WI38 (cell line): ENCODE measurements at regions not wholly inside any gene's neighbourhood (a gene's known extent, or its start where the extent isn't known, plus 50 kb on each side); places are given as distances from the start of the nearest gene placed in this dataset.
"Not testable (repeated sequence)": the region's sequence is repeated elsewhere in the genome, so short reads cannot be mapped to it uniquely, and the experiment has no call there.

Experiments used
- H3K4me3 ChIP-seq: 2 replicates; pipeline ENCODE4 v1.5.1; 2011; ENCODE audit warnings: low read depth, mild to moderate bottlenecking, control low read depth, low read length
- TF ChIP-seq, protein P1 (sequence below): IDR thresholded peaks from 2 replicates; pipeline ENCODE4 v1.5.1; 2012; ENCODE audit warnings: low read depth, mild to moderate bottlenecking, control low read depth, low read length

DNA sequence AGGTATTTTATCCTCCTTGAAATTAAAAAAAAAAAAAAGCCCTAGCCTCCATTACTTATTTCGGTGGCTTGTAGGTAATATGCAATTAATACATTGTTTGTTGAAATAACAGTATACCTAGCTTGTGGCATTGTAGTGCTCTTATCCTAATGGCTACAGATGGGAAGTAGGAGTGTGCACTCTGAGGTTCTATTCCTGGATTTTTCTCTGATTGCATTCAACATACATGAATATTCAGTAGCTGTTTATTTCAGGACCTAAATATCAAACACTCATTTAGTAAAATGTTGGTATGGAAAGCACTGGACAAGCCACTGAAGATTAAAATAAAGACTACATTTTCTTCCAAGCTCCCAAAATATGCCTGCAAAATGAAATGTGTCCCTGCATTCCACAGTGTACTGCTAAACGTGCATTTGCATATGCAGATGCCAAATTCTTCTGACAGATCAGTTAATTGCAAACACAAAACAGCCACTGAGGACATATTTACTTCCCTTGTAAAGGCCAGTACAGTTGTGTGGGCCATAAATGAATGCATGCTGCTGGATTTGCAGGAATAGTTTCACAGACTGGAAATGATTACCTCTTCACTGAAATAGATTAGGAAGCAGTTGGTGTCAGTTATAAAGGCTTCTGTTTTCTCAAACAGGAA is 826.1 kb downstream of the PRELID2 start:
- H3K4me3 ChIP-seq, result no peak overlapping the region
- TF ChIP-seq, protein P1, sequence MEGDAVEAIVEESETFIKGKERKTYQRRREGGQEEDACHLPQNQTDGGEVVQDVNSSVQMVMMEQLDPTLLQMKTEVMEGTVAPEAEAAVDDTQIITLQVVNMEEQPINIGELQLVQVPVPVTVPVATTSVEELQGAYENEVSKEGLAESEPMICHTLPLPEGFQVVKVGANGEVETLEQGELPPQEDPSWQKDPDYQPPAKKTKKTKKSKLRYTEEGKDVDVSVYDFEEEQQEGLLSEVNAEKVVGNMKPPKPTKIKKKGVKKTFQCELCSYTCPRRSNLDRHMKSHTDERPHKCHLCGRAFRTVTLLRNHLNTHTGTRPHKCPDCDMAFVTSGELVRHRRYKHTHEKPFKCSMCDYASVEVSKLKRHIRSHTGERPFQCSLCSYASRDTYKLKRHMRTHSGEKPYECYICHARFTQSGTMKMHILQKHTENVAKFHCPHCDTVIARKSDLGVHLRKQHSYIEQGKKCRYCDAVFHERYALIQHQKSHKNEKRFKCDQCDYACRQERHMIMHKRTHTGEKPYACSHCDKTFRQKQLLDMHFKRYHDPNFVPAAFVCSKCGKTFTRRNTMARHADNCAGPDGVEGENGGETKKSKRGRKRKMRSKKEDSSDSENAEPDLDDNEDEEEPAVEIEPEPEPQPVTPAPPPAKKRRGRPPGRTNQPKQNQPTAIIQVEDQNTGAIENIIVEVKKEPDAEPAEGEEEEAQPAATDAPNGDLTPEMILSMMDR, result no peak

DNA sequence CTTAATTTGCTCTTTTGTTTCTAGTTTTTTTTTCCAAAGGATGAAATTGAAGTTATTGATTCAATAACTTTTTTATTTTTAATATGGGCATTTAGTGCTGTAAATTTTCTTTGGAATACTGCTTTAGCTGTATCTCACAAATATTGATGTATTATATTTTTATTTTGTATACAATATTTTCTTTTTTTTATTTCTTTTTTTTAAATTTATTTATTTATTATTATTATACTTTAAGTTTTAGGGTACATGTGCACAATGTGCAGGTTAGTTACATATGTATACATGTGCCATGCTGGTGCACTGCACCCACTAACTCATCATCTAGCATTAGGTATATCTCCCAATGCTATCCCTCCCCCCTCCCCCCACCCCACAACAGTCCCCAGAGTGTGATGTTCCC is 823.7 kb downstream of the KCTD16 start:
- H3K4me3 ChIP-seq, result not testable (repeated sequence)

DNA sequence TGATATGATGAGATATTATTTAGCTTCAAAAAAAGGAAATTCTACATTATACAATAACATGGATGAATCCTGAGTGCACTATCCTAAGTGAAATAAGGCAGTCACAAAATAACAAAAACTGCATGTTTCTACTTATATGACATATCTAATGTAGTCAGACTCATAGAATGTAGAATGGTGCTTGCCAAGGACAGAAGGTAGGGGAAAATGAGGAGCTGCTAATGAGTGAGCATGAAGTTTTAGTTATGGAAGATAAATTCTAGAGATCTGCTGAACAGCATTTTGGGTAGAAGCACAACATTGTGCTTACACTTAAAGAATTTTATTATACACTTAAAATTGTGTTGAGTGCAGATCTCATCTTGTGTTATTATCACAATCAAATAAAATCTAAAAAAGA is 812.4 kb downstream of the KCTD16 start:
- TF ChIP-seq, protein P1, result no peak
- H3K4me3 ChIP-seq, result no peak overlapping the region

DNA sequence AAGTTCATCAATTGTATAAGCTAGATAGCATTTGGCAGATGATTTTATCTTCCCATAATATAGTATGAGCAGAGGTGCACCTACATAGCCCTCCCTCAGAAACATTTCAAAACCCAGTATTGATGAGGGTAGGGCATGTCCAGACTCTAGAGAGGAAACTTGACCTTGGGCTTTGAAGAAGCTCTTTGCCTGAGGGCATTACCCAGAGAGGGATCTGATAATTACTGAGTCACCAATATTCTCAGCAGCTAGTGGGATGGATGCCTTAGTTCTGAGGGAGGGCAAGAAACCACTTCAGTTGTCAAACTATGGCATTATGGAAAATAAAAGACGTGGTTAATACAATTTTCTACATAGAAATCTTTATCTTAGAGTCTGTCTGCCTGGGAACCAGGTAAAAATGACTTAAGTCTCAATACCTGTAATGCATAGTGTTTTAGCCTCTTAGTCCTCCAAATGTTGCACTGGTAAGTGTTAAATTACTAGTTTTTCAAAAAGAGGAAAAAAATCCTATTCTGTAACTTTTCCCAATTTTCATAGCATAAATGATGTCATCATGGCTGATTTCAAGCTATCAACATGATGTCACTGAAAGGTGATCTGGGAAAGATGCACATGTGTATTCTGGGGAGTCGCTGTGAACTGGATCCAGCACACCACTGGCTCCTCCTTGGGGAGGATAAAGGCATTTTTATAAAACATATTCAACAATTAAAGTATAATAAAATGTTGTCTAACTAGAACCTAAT is 809.0 kb downstream of the KCTD16 start:
- H3K4me3 ChIP-seq, result no peak overlapping the region
- TF ChIP-seq, protein P1, result no peak

DNA sequence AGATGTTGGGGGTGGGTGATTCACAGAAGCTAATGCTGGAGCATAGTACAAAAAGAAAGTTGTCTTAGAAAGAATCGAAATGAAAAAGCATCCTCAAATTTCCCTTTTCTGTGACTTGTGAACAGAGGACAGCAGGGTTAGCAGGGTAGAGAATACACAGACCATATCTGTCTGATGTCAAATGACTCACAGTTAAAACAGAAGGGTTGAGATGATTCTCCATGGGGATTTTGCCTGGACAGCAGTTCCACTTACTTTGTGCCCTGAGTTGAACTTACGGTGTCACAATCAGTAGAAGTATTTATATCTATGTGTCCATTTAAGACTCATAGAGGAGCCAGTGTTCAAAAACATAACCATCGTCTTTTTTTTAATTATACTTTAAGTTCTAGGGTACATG is 801.6 kb downstream of the KCTD16 start:
- TF ChIP-seq, protein P1, result no peak
- no peak overlapping the region for H3K4me3 ChIP-seq

DNA sequence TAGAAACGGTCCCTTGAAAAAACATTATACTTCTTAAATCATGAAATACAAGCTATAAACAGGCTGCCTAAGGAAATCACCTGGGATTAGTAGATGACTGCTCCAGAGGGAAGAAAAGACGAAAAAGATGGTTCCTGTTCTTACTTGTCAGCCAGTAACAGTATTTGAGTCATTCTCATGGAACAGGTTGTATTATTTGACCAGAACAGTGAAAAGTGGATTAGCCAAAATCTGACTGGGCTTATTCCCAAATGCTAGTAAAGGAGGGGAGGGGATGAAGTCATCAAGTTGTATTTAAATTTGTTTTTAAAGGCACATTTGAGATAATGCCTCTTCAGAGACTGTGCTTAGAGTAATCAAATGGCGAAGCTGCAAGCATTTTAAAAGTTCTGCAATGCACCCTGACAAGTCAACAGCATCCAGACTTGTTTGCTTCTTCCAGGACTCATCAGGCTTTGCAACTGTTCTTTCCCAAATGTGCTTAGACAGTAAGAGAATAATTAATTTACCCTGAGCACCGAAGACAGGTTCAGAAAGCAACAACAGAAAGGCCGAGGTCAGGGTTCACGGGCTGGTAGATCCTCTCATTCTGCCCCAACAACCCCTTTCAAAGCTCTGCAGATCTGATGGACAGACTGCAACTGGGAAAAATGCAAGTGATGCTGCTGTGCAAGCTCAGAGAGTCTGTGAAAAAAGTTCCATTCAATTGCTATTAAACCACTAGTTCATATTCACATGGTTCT is 800.6 kb downstream of the KCTD16 start:
- H3K4me3 ChIP-seq, result no peak overlapping the region
- TF ChIP-seq, protein P1, result no peak

DNA sequence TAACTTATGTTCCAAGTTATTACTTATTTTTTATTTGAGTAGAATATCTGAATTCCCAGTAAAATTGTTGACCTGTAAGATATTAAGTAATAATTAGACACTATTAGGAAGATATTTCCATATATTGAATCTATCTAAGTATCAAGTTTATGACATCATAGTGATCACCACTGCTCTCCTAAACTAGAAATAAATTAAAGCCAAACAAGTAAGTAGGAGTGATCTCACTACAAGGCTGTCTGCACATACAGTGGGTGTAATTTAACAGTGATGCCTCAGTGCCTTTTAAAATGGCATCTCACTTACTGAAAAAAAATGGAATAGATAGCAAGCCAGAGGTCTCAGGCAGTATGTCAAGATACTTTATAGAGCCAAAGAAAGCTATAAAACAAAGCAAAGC is 789.6 kb downstream of the KCTD16 start:
- TF ChIP-seq, protein P1, result no peak

More for the DNA sequence above, 789.6 kb downstream of the KCTD16 start:
- no peak overlapping the region for H3K4me3 ChIP-seq
